Stimulated activated CD4-positive, alpha-beta T cell treated with anti-CD3 and anti-CD28 coated beads, Interleukin-15, amount 100 ng/mL, for 24 hours (primary cell): ENCODE measurements at regions not wholly inside any gene's neighbourhood (a gene's known extent, or its start where the extent isn't known, plus 50 kb on each side); places are given as distances from the start of the nearest gene placed in this dataset.

Experiments used
- DNase-seq: peaks from one replicate; pipeline ENCODE4 v3.0.0-alpha.2; 2020

GRCh38 chr6:169079650-169080049, 174.0 kb downstream of the THBS2 start:
- DNase-seq, result no peak

- no peak for DNase-seq
Measured at GRCh38 chr6:169078399-169079145, 175.1 kb downstream of the THBS2 start.

- DNase-seq, result no peak
Measured at GRCh38 chr6:169075915-169076654, 177.6 kb downstream of the THBS2 start.

GRCh38 chr6:169075211-169075914, 178.3 kb downstream of the THBS2 start:
- no peak for DNase-seq

- DNase-seq, result no peak
Measured at GRCh38 chr6:169074526-169074925, 179.1 kb downstream of the THBS2 start.

- no peak for DNase-seq
Measured at GRCh38 chr6:169073311-169073710, 180.3 kb downstream of the THBS2 start.

GRCh38 chr6:169072127-169073042, 181.3 kb downstream of the THBS2 start:
- DNase-seq, result no peak

- DNase-seq, result no peak
Measured at GRCh38 chr6:169071394-169071793, 182.3 kb downstream of the THBS2 start.

- no peak for DNase-seq
Measured at GRCh38 chr6:169070506-169071176, 183.0 kb downstream of the THBS2 start.

- DNase-seq, result no peak
Measured at GRCh38 chr6:169069356-169069755, 184.3 kb downstream of the THBS2 start.

GRCh38 chr6:169064194-169064593, 189.5 kb downstream of the THBS2 start:
- DNase-seq, result no peak

- no peak for DNase-seq
Measured at GRCh38 chr6:169062272-169062671, 191.4 kb downstream of the THBS2 start.

- no peak for DNase-seq
Measured at GRCh38 chr6:169058634-169059033, 195.0 kb downstream of the THBS2 start.

- no peak for DNase-seq
Measured at GRCh38 chr6:169052462-169052861, 201.2 kb downstream of the THBS2 start.

GRCh38 chr6:169051371-169051770, 202.3 kb downstream of the THBS2 start:
- no peak for DNase-seq

- no peak for DNase-seq
Measured at GRCh38 chr6:169048865-169049205, 204.8 kb downstream of the THBS2 start.

GRCh38 chr6:169048185-169048864, 205.3 kb downstream of the THBS2 start:
- DNase-seq, result no peak

- DNase-seq, result no peak
Measured at GRCh38 chr6:169047345-169047744, 206.3 kb downstream of the THBS2 start.

GRCh38 chr6:169046483-169047192, 207.0 kb downstream of the THBS2 start:
- DNase-seq, result no peak

- DNase-seq, result no peak
Measured at GRCh38 chr6:169046021-169046420, 207.6 kb downstream of the THBS2 start.

GRCh38 chr6:169045486-169045885, 208.2 kb downstream of the THBS2 start:
- DNase-seq, result no peak
